Vagina (tissue), 2 donors: ENCODE measurements at regions not wholly inside any gene's neighbourhood (a gene's known extent, or its start where the extent isn't known, plus 50 kb on each side); places are given as distances from the start of the nearest gene placed in this dataset.
"Not testable (repeated sequence)": the region's sequence is repeated elsewhere in the genome, so short reads cannot be mapped to it uniquely, and the experiment has no call there.

ENCODE experiments used
- DNase-seq, 2 donors: peaks; one replicate each; pipeline ENCODE4 v3.0.0-alpha.2; 2017; ENCODE audit errors: extremely low spot score in 2 of 2
- H3K27ac ChIP-seq: fragments of 200-600 bp; sonication (generic); one replicate; pipeline ENCODE4 v1.5.1; 2019
- H3K27me3 ChIP-seq: fragments of 200-600 bp; sonication (generic); one replicate; pipeline ENCODE4 v1.5.1; 2019
- H3K36me3 ChIP-seq, 2 donors: fragments of 200-600 bp; sonication (generic); one replicate each; pipeline ENCODE4 v1.5.1; 2017 to 2019
- H3K4me1 ChIP-seq: fragments of 200-600 bp; sonication (generic); one replicate; pipeline ENCODE4 v1.5.1; 2019
- H3K4me3 ChIP-seq, 2 donors: fragments of 200-600 bp; sonication (generic); 1 replicate in 1 of 2; 2 replicates in 1 of 2; pipeline ENCODE4 v1.5.1; 2016 to 2019
- H3K9me3 ChIP-seq: fragments of 200-600 bp; sonication (generic); one replicate; pipeline ENCODE4 v1.5.1; 2019
- POLR2A ChIP-seq, 2 donors: fragments of 450-650 bp; IDR thresholded peaks; one replicate each; pipeline ENCODE4 v1.6.1; 2017; ENCODE audit warnings: antibody characterized with exemption in 2 of 2, mild to moderate bottlenecking in 2 of 2, moderate library complexity in 2 of 2
- POLR2AphosphoS5 ChIP-seq, 2 donors: sonication (generic); formaldehyde crosslinking; IDR thresholded peaks; one replicate each; pipeline ENCODE4 v1.9.0; 2017; ENCODE audit warnings: antibody characterized with exemption in 2 of 2, mild to moderate bottlenecking in 2 of 2, low read depth in 1 of 2; ENCODE audit not compliant: insufficient read depth in 1 of 2
- intact Hi-C: fragments of 100-400 bp; cut with DNase I; formaldehyde crosslinking; loops from one replicate; pipeline ENCODE4 v1.15.1; 2023
- TF ChIP-seq, protein P1 (sequence below), 3 experiments: fragments of 450-650 bp in 2 of 3; fragments of 200-600 bp in 1 of 3; sonication (generic) in 1 of 3; IDR thresholded peaks; one replicate each; pipeline ENCODE4 v1.5.1; 2017 to 2019; ENCODE audit warnings: antibody characterized with exemption in 3 of 3, mild to moderate bottlenecking in 2 of 3, moderate library complexity in 2 of 3

DNA sequence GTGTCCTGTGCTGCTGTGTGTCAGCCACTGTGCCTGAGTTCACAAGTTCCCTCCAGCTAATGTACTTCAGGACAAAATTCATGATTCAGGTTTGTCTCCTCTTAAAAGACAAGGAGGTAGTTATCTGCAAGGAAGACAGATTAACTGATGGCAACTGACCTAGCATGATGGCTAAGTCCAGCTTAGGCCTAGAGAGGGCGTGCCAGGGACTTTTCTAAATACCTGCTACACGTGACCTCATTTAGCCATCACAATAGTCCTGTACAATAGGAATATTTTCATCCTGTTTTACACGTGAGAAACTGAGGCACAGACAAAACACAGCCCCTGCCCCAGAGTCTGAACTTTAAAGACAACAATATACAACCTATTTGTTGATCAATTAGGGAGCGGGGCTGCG is 275.7 kb downstream of the XPNPEP1 start:
- H3K9me3 ChIP-seq, result no peaks in the 10 kb centered on the region
- intact Hi-C loops, result no loop called here

DNA sequence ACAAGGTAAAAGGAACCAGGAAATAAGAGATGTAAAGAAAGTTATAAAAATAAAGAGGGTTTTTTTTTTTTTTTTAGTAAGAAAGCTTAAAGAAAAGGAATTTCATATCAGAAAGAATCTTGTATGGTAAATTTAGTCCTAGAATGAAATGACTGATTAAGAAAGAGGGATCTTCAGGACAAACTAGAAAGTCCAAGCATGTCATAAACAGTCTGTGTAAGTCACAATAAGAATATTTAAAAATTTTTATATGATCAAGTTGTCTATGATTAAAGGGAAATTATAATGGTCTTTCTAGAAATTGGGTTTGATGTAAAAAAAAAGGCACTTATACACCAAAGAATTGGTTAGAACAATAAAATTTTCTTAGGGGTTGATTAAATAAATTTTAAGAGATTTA is 289.5 kb downstream of the XPNPEP1 start:
- H3K27me3 ChIP-seq, result no peaks in the 10 kb centered on the region
- intact Hi-C loops, result no loop called here
- no peak overlapping the region for H3K4me3 ChIP-seq
- no peaks in the 10 kb centered on the region for H3K36me3 ChIP-seq
- no peaks in the 10 kb centered on the region for H3K9me3 ChIP-seq
- TF ChIP-seq POLR2A (IDR thresholded peaks at IDR 0.05) (no peak), POLR2AphosphoS5 (IDR thresholded peaks at IDR 0.05; ENCODE audit: insufficient read depth in 1 of 2, low read depth in 1 of 2) (no peak)
- TF ChIP-seq, protein P1, sequence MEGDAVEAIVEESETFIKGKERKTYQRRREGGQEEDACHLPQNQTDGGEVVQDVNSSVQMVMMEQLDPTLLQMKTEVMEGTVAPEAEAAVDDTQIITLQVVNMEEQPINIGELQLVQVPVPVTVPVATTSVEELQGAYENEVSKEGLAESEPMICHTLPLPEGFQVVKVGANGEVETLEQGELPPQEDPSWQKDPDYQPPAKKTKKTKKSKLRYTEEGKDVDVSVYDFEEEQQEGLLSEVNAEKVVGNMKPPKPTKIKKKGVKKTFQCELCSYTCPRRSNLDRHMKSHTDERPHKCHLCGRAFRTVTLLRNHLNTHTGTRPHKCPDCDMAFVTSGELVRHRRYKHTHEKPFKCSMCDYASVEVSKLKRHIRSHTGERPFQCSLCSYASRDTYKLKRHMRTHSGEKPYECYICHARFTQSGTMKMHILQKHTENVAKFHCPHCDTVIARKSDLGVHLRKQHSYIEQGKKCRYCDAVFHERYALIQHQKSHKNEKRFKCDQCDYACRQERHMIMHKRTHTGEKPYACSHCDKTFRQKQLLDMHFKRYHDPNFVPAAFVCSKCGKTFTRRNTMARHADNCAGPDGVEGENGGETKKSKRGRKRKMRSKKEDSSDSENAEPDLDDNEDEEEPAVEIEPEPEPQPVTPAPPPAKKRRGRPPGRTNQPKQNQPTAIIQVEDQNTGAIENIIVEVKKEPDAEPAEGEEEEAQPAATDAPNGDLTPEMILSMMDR (IDR thresholded peaks at IDR 0.05), result no peak
- H3K4me1 ChIP-seq, result no peaks in the 10 kb centered on the region
- H3K27ac ChIP-seq, result no peak overlapping the region
- DNase-seq, result no peak

More for the DNA sequence above, 275.7 kb downstream of the XPNPEP1 start:
- TF ChIP-seq, protein P1 (IDR thresholded peaks at IDR 0.05), result no peak
- TF ChIP-seq POLR2A (IDR thresholded peaks at IDR 0.05) (no peak), POLR2AphosphoS5 (IDR thresholded peaks at IDR 0.05; ENCODE audit: insufficient read depth in 1 of 2, low read depth in 1 of 2) (no peak)
- no peak overlapping the region for H3K4me3 ChIP-seq
- H3K4me1 ChIP-seq, result no peaks in the 10 kb centered on the region
- H3K27ac ChIP-seq, result no peak overlapping the region
- no peaks in the 10 kb centered on the region for H3K36me3 ChIP-seq
- H3K27me3 ChIP-seq, result no peaks in the 10 kb centered on the region
- DNase-seq, result no peak

DNA sequence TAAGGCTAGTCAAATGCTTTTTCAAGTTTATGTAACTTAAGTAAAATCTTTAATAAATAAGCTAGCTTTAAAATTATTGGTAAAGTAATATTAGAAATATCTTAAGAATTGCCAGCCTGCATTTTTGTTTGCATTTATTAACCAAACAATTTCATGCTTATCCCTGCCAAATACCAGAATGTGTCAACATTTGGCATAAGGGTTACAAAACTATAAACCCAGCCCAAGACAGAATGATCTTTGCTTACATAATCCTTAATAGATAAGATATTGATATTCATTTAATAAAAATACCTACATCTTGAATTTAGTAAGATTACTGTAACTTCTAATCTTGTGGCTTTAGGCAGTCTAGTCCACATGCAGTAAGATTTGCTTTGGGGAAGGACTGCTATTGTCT is 290.3 kb downstream of the XPNPEP1 start:
- H3K4me3 ChIP-seq, H3K9me3 ChIP-seq, H3K36me3 ChIP-seq, DNase-seq, intact Hi-C loops, H3K27ac ChIP-seq, H3K27me3 ChIP-seq, H3K4me1 ChIP-seq: not testable (repeated sequence)

DNA sequence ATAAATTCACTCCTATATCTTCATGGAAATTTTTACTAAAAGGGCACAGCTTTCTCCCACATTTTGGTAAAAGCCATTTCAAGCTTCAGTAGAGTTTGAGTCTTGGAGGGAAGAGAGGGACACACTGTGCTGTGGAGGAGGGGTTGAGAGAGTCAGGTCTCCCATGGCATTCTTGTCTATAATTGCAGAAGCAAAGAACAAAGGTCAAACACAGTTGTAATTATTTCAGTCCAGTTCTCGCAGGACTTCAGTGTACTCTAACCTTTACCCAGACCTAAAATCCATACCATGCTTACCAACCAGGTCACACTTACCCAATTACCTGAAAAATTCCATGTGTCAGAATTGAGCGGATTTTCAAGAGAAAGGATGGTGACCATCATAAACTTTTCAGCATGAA is 298.4 kb downstream of the XPNPEP1 start:
- Histone ChIP-seq H3K27ac (no peak overlapping the region), H3K36me3 (no peaks in the 10 kb centered on the region), H3K27me3 (no peaks in the 10 kb centered on the region), H3K4me1 (no peaks in the 10 kb centered on the region), H3K9me3 (no peaks in the 10 kb centered on the region), H3K4me3 (no peak overlapping the region)
- intact Hi-C loops, result no loop called here
- no peak for DNase-seq
- TF ChIP-seq, protein P1 (IDR thresholded peaks at IDR 0.05), result no peak
- TF ChIP-seq POLR2A (IDR thresholded peaks at IDR 0.05) (no peak), POLR2AphosphoS5 (IDR thresholded peaks at IDR 0.05; ENCODE audit: insufficient read depth in 1 of 2, low read depth in 1 of 2) (no peak)

DNA sequence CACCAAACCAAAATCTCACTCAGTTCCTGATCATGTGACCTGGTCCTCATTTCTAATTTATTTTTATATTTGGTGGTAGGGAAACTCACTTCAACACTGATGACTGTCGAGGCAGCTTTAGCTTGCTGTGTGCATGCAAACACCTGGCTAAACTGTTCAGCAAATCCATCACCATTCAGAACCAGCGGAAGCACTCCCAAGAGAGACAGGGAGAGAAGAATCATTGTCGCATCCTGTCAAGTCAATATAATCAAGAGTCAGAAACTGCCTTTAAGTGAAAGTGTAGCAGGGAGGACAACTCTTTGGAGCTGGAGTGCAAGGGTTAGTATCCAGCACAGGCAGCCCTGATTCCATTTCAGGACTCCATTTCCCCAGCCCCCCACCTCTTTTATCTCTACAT is 300.7 kb downstream of the XPNPEP1 start:
- TF ChIP-seq POLR2A (IDR thresholded peaks at IDR 0.05), result no peak
- no peak for TF ChIP-seq POLR2AphosphoS5 (IDR thresholded peaks at IDR 0.05; ENCODE audit: insufficient read depth in 1 of 2, low read depth in 1 of 2)
- TF ChIP-seq, protein P1 (IDR thresholded peaks at IDR 0.05), result no peak
- no peak overlapping the region for H3K4me3 ChIP-seq
- no peaks in the 10 kb centered on the region for H3K4me1 ChIP-seq
- no peaks in the 10 kb centered on the region for H3K36me3 ChIP-seq
- H3K27me3 ChIP-seq, result no peaks in the 10 kb centered on the region
- H3K27ac ChIP-seq, result no peak overlapping the region
- no peak for DNase-seq
- H3K9me3 ChIP-seq, result no peaks in the 10 kb centered on the region
- intact Hi-C loops, result no loop called here

DNA sequence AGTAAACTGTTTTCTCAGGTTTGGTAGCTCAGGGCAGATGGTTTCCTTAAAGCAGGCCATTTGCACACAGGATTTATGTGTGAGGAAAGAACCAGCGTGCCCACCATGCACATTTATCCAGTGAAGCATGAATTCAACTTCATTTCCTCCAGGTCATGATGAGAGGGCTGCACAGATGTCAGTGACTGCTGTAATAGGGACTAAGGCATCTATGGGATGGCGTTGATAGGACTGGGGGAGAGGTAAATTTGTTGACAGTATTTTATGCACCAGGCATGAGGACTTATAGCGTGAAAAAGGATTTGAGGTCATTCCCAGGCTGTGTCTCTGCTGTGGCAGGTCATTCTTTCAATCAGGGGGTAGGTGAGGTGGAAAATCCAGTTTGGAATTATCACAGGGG is 302.9 kb downstream of the XPNPEP1 start:
- no peaks in the 10 kb centered on the region for H3K4me1 ChIP-seq

More for the DNA sequence above, 302.9 kb downstream of the XPNPEP1 start:
- no peak for DNase-seq
- Histone ChIP-seq H3K36me3 (no peaks in the 10 kb centered on the region), H3K27me3 (no peaks in the 10 kb centered on the region), H3K9me3 (no peaks in the 10 kb centered on the region), H3K4me3 (no peak overlapping the region), H3K27ac (no peak overlapping the region)
- intact Hi-C loops, result no loop called here
- TF ChIP-seq POLR2A (IDR thresholded peaks at IDR 0.05) (no peak), POLR2AphosphoS5 (IDR thresholded peaks at IDR 0.05; ENCODE audit: insufficient read depth in 1 of 2, low read depth in 1 of 2) (no peak)
- TF ChIP-seq, protein P1 (IDR thresholded peaks at IDR 0.05), result no peak
